CD4-positive, alpha-beta T cell treated with Interleukin-15 for 4 hours (primary cell): ENCODE measurements at regions not wholly inside any gene's neighbourhood (a gene's known extent, or its start where the extent isn't known, plus 50 kb on each side); places are given as distances from the start of the nearest gene placed in this dataset.
"Not testable (repeated sequence)": the region's sequence is repeated elsewhere in the genome, so short reads cannot be mapped to it uniquely, and the experiment has no call there.

Experiments
- DNase-seq: peaks from one replicate; pipeline ENCODE4 v3.0.0-alpha.2; 2020; ENCODE audit warnings: low spot score

DNA sequence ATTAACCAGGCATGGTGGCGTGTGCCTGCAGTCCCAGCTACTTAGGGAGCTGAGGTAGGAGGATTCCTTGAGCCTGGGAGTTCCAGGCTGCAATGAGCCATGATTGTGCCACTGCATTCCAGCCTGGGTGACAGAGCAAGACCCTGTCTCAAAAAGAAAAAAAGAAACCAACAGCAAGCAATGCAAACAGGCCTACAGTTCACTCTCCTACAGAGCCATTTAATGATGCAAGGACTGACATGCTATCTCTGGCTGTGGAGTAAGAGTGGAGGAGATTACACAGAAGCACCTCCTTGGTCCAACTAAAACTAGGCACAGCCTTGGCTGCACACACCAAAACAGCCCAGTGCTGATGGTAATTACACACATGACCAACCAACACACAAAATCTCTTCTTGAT is 127.5 kb upstream of the SOD1 start:
- DNase-seq = no peak

DNA sequence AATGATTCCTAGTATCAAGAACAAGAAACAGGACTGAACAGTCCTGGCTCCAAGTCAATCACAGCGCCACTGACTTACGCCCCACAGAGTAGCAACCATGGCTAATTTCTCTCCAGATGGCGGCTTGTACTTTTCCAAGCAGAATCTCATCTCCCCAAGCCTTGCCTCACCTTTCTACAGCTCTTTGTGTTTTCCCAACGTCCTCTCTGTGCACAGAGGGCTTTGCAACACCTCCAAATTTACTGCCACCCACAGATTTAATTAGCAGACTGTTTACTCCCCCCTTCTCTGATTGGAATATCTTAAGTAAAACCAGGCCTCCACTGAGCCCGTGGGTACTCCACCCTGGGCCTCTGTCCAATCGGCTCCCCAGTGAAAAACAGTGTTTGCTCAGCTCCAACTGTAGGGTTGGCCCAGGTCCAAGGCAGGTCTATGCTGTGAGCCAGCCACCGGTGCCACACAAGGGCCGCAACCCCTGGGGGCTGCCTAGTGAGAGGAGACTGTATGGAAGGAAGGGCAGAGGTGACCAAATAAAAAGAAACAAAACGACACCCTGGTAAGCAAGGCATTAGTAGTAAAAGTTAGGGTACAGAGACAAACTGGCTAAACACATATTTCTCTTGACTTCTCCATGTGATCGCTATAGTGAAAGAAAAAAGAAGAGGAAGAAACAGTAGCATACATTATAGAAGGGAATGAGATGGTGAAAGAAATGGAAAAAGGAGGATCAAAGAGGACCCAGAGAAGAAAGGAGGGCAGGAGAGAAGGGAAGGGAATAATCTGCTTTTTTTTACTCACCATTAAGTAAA is 128.4 kb upstream of the SOD1 start:
- no peak for DNase-seq

DNA sequence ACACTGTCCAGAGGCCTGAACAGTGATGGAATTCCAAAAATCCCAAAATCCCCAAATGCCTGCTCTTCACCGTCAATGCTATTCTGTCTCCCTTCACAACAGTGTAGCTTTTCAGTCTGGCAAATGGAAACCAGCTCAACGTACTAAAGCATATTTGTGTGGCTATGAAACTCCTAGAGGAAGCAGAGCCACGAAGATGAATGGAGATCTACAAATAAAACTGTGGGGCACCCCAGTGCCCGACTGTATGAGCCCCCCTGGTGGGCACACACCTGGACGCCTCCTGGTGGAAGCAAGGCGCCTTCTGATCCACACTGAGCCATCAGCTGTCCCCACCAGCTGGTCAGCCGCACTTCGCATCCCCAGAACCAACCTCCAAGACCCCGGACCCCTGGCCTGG is 129.1 kb upstream of the SOD1 start:
- no peak for DNase-seq

DNA sequence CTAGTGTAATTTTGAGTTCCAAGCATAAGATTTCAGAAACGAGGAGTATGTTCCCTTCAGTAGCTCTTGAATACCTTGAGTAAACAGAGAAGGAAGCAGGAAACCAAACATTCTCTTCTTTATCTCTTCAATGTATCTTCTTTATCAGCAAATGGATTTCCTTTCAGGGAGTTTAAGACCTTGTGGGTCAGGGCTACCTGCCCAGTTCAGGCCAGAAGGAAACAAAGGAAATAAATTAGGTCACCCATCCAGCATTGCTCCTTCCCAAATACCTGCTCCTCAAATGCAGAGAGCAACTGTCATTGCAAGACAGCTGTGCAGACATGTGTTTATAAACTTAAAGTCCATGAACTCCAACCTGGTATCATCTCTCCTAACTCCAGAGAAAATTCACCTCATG is 130.1 kb upstream of the SOD1 start:
- no peak for DNase-seq

DNA sequence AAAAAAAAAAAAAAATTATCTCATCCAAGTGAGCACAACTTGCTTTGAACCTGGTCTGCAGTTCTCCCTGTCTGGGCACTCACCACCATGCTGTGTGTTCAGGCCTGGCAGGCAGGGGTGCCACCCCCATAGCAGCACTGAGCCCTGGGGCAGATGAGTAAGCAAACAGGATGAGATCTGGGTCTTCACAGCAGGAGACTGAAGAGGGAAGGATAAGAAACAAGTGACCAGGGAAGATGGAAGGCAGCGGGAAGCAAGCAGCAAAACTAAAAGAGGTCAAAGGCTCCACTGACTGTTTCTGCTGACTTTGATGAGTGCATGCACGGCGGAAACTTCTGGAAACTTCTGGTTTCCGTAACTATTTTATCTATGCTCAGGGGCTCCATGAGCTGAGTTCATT is 133.5 kb upstream of the SOD1 start:
- DNase-seq = no peak

DNA sequence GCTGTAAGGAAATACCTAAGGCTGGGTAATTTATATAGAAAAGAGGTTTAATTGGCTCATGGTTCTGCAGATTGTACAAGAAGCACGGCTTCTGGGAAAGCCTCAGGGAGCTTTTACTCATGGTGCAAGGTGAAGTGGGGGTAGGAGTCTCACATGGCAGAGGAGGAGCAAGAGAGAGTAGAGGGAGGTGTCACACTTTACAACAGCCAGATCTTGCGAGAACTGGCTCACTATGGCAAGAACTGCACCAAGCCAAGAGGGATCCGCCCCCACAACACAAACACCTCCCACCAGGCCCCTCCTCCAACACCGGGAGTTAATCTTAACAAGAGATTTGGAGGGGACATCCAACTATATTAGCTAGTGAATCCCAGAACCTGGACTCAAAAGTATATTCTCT is 135.4 kb upstream of the SOD1 start:
- no peak for DNase-seq

DNA sequence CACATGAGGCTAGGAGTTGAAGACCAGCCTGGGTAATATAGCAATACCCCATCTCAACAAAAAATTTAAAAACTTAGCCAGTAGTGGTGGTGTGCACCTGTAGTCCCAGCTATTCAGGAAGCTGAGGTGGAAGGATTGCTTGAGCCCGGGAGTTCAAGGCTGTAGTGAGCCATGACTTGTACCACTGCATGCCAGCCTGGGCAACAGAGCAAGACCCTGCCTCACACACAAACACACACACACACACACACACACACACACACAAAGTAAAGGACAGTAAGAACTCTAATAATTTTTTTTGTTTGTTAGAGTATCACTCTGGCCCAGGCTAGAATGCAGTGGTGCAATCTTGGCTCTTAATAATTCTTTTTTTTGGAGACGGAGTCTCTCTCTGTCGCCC is 138.0 kb upstream of the SOD1 start:
- no peak for DNase-seq

DNA sequence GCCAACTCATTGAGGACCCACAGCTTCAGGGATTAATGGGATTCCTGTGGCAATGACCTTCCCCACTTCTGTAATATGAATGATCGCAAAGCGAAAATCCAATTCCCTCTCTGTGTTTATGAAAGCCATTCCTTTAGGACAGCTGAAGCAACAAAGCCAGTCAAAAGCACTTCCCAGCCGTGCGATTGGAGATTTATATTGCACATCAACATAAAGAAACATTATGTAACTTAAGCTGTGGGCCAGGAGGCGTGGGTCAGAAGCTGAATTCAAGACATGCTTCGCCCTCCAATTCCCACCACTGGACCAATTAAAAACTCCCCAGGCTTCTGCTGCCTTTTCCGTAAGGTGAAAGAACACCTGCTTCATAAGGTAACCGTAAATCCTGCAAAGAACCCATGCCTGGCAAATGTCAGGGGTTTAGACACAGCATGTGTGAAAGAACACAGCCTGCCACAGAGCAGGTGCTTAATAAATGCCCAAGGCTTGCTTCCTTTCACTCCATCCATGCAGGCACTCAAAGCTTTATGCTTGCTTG is 138.9 kb upstream of the SOD1 start:
- no peak for DNase-seq

DNA sequence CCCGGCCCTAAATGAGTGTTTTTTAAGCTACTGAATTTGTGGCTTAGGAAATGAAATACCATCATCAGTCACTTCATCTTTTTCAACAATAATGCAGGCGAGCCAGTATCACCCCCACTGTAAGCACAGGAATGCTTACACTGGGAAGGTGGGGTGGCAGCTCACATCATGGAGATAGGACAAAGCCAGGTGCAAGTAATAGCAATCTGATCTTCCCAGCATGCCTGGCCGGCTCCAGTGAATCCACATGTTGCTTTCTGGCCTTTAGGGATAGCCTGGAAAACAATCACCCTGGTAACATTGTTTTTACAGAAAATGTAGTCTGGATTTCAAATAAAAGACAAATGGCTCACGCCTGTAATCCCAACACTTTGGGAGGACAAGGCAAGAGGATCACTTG is 140.9 kb upstream of the SOD1 start:
- no peak for DNase-seq

DNA sequence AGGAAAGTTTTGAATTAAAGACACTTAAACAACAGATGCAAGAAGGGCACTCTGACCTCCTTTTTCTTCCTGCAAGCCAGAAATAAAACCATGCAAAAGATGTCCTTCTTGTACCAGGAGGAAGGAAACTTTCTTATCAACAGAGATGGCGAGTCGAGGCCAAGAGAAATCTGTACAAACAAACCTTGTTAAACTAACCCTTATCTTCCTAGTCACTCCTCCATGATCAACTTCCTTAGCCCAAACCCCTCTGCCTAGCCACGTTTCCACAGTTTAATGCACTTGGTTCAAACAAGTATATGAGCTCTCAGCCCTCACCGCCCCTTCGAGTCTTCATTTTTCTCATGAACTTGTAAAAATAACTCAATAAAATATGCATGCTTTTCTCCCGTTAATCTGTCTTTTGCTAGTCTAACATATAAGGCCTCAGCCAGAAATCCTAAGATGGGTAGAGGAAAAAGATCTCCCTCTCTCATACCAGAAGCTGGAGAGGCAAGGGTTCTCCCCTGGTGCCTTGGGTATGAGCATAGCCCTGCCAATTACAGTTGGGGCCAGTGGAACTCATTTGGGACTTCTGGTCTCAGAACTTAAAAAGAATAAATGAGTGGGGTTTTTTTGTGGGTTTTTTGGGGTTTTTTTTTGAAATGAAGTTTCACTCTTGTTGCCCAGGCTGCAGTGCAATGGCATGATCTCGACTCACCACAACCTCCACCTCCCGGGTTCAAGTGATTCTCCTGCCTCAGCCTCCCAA is 141.7 kb upstream of the SOD1 start:
- DNase-seq = no peak

DNA sequence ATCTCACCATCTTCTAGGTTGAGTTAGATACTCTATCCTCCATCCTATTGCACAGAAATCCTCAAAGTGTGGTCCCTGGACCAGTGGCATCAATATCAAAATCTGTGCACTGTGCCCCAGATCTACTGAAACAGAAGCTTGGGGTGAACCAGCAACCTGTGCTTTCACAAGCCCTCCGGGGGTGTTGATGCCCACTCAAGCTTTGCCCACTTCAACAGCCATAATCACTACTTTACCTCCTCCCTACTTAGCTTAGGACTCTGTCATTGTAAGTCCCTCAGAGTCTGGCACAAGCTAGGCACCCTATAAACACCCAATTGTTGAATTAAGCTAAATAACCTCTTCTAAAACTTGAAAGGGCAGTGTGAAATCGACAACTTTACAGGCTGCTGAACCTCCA is 144.2 kb upstream of the SOD1 start:
- no peak for DNase-seq

DNA sequence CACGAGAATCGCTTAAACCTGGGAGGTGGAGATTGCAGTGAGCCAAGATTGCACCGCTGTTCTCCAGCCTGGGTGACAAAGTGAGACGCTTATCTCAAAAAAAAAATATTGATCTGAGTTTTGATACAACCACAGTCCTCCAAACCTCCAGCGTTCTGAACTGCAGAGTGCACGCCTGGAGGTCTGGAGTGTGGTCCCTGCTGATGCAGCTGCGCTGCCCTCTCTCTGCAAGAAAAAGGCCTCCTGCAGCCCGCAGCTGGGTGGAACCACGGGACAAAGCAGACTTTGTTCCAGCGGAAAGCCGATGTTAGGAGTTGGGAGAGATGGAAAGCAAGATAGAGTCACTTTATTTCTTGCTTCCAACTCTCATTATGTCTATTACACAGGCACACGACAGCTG is 144.9 kb upstream of the SOD1 start:
- DNase-seq = no peak

DNA sequence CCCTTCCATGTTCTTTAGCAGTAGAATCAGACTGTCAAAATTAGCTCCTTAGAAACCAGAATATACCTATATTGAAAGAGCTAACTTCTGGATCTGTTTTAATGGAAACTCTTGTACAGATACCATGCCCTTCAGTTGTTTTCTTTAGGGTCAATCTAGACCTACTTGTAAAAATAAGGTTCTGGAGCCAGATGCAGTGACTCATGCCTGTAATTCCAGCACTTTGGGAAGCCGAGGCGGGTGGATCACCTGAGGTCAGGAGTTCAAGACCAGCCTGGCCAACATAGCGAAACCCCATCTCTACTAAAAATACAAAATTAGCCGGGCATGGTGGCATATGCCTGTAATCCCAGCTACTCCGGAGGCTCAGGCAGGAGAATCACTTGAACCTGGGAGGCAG is 146.0 kb upstream of the SOD1 start:
- not testable (repeated sequence) for DNase-seq

DNA sequence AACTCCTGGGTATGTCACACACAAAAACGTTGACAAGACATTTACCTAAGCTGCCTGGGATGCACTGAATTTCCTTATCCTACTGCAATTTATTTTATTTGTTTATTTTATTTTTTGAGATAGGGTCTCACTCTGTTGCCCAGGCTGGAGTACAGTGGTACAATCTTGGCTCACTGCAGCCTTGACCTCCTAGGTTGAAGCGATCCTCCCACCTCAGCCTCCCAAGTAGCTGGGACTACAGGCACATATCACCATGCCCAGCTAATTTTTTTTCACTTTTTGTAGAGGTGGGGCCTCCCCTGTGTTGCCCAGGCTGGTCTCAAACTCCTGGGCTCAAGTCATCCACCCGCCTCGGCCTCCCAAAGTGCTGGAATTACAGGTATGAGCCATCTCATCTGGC is 147.5 kb upstream of the SOD1 start:
- not testable (repeated sequence) for DNase-seq

DNA sequence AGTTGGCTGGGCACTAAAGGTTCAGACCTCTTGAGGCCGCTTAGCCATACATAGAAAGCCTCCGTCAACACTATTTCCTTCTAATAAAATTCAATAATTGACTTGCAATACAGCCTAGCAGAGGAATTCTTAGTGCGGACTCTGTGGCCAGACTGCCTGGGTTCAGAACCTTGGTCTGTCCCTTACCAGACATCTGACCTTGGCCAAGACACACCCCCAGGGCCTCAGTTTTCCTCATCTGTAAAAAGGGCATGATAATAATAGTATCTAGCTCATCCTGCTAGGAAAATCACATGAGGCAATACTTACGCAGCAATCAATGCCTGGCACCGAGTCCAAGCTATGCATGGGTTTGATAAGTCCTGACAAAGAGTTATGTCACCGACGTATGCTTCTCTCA is 148.2 kb upstream of the SOD1 start:
- no peak for DNase-seq

DNA sequence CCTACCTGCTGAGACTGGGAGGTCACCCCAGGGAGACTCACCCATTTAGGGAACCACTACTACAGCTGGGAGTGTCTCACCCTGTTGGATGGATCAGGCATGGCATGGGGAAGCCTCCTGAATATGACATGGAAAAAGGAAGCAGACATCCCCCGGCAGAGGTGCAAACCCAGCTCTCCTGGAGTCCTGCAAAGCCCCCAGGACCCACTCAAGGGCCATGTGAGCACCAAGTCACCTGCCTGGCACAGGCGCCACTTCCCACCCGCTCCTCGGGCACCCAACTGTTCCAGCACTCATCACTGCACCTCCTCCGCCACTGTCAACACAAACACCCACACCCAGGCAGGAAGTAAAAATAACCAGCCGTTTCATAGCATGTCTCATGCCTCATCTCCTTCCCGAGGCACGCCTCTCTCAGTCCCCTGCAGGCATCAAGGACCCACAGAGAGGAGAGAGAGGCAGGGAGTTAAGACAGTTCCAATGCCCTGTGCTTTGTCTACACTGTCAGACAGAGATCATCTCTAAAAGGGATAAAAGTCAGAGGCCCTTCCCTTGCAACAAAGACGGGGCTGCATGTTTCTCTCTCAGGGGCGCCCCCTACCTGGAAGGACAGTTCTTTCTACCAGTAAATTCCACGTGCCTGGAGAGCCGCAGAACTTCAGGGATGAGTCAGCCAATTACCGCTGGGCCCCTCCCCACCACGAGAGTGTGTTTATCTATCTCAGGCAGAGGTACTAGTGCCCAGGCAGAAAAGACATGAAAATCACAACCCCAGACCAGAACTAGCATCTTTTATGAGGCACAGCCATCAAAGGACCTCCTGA is 150.1 kb upstream of the SOD1 start:
- DNase-seq = peak; percentile 81

DNA sequence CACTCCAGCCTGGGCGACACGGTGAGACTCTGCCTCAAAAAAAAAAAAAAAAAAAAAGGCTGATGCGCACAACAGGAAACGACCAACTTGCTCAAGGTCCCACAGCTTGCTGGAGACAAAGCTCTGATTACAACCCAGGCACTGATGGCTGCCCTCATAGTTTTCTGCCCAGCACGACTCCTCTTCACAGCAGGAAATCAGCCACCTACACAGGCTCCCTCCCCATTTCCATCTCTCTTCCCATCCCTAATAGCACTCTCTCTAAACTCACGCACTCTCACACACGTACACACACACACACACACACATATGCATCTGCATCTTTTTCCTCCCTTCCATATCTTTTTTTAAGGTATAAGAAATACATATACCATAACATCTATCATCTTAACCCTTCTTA is 153.5 kb upstream of the SOD1 start:
- no peak for DNase-seq

DNA sequence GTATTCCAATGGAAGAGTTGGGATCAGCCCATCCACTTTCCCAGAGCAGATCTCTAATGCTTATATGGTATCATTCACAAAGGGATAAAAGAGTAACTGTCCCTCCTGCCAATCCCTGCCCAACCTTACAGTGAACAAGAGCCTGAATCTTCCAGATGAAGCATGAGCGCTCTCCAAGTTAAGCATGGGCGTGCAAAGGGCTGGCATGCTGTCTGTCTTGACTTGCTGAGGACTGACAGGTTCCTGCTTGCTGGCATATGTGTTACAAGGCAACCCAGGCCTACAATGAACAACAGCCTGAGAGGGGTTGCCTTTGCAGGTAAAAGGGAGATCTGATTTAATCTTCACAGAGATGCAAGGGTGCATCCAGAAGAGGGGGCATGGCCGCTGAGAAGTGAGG is 155.6 kb upstream of the SOD1 start:
- DNase-seq = no peak

DNA sequence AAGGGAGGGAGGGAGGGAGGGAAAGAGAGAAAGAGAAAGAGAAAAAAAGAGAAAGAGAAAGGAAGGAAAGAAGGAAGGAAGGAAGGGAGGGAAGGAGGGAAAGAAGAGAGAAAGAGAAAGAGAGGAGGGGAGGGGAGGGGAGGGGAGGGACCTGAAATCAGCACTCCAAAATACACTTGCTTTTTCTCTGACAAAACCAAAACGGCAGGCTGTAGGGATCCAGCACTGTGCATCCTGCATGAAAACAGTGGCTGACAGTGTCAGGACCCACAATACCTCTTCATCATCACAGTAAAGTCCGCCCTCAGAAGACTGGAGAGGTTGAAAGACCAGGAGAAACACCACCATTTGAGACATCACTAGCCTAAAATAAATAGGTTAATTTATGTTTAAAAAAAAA is 156.0 kb upstream of the SOD1 start:
- DNase-seq = no peak

DNA sequence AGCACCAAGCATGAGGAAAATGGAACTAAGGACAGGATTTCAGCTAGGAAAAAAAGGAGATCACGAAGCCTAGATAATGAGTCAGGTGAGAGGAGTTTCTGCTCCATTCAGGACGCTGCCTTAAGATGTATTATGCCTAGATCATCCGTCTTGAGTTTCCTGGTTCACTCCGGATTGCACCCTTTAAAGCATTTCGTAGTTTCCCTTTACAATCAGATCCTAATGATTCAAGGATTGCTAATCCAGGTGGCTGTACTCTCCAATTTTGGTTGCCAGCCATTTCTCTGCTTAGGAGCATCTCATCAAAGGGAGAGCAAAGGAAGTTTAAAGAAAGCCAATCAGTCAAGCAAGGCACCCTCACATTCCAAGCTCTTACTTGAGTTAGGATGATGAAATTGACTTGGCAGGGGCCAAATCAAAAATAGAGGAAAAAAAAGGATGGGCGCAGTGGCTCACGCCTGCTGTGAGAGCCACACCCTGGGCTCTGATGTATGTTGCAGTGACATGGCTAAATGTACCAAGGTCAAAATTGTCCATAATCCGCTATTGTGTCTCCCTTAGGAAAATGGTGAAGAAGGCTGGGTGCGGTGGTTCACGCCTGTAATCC is 156.9 kb upstream of the SOD1 start:
- DNase-seq = no peak

DNA sequence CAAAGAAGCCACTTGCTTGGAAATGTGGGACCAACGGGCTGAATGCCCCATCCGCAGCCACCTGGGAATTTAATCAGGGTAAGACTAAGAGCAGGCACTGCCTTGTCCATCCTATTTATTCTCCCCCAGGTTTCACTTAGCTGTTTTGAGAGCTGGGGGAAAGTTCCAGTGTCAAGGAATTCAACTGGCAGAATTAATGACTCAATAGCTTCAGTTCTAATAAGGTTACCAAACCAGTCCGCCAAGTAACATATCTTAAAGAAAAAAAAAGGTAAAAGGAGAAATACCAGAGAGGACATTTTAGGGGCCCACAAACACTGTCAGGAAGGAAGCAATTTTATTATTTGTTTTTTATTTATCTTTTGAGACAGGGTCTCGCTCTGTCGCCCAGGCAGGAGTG is 157.6 kb upstream of the SOD1 start:
- DNase-seq = no peak

DNA sequence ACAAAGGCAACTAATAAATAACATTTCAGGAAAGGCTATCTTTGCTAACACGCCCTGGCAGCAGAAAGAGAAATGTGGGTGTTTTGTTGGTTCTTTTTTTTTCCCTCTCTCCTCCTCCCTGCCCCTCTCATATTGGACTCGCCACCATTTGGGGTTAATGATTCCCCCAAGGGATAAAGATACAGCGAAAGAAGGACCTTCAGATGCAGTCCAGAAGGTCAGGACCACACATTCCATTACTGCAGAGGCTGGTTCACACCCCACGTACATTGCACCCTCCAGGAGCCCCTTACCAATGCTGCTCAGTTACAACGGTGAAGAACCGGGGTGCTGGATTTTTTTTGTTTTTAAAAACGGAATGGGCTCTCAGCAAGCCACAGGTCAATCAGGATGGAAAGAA is 156.9 kb upstream of the TIAM1 start:
- DNase-seq = no peak
